ENCODE measurements at regions not wholly inside any gene's neighbourhood (a gene's known extent, or its start where the extent isn't known, plus 50 kb on each side); places are given as distances from the start of the nearest gene placed in this dataset.

GRCh38 chr15:79213650-79214049 lies 68.9 kb upstream of the ANKRD34C start (continued):
- no peak for TF ChIP-seq ZNF614 (CRISPR knock-in tag; IDR thresholded peaks at IDR 0.05; ENCODE audit: borderline replicate concordance)
- TF ChIP-seq ZNF160 (CRISPR knock-in tag; IDR thresholded peaks at IDR 0.05), result no peak
- TF ChIP-seq ZFP90 (CRISPR knock-in tag; IDR thresholded peaks at IDR 0.05; ENCODE audit: borderline replicate concordance), result no peak
- TF ChIP-seq GTF2F1 (IDR thresholded peaks at IDR 0.05; ENCODE audit: low read length), result no peak

DNA sequence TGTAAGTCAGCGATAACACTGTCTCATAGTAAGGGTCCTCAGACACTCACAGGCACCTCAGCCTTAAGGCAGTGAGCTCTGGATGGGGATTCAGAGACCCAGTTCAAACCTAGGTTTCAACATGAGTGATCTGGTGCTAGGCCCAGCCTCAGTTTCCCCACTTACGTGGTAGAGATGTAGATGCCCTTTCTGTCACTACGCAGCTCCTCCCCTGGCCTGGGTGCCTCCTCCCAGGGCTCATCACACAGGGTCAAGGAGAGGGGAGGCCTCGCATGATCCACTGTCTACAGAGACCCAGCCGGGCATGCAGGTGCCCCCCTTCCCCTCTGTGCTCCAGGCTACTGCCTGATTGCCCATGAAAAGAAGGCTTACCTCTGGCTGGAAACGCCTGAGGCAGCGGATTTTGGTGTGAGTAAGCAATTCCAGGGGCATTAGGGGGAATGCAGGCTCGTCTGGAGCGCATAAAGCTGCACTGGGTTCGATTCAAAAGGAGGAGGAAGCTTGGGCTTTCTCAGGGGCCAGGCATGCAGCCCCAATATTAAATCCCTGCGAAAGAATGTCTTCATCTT lies 69.8 kb upstream of the ANKRD34C start:
- ATAC-seq, result no peak
- H3K27me3 ChIP-seq (ENCODE audit: control insufficient read depth in 1 of 2, insufficient read depth in 2 of 2, low read length in 2 of 2), result peaks cover 0 to 13% of the 10 kb centered on the region in 2 experiments; a peak in 3 of 5 replicates
- FAIRE-seq, result no peak
- no peak overlapping the region for H3K4me3 ChIP-seq (replicated peaks in 1 of 3; ENCODE audit: insufficient read depth in 1 of 3, low read depth in 2 of 3, low read length in 3 of 3)
- H3K79me2 ChIP-seq (ENCODE audit: insufficient read depth, low read length), result no peaks in the 10 kb centered on the region
- no peaks in the 10 kb centered on the region for H3K4me1 ChIP-seq (ENCODE audit: insufficient read depth, low read length)
- no peak overlapping the region for H3K9ac ChIP-seq (ENCODE audit: insufficient read depth, low read depth, low read length)
- no peaks in the 10 kb centered on the region for H4K20me1 ChIP-seq (ENCODE audit: insufficient read depth, low read length)
- intact Hi-C loops (cut with micrococcal nuclease; ENCODE audit: unreplicated experiment) (no loop called here), in situ Hi-C loops (cut with HindIII; ENCODE audit: extremely low pct_ligation_motif_present, low pct_unique_long_range_greater_than_20kb) (no loop called here)
- POLR2A ChIA-PET, result no interaction called here
- TF ChIP-seq ZNF354B (CRISPR knock-in tag; IDR thresholded peaks at IDR 0.05) (no peak), NR1H2 (CRISPR knock-in tag; IDR thresholded peaks at IDR 0.05; ENCODE audit: borderline replicate concordance, low read depth) (no peak), NKX3-1 (CRISPR knock-in tag; IDR thresholded peaks at IDR 0.05) (no peak), GATA4 (IDR thresholded peaks at IDR 0.05; ENCODE audit: borderline replicate concordance, low read depth) (no peak), ZNF350 (CRISPR knock-in tag; IDR thresholded peaks at IDR 0.05; ENCODE audit: borderline replicate concordance, low read depth) (no peak), PITX1 (CRISPR knock-in tag; IDR thresholded peaks at IDR 0.05) (no peak), TCF12 (IDR thresholded peaks at IDR 0.05) (no peak), TCF12 (CRISPR knock-in tag; IDR thresholded peaks at IDR 0.05) (no peak)
- no peak overlapping the region for H3K4me2 ChIP-seq (ENCODE audit: low read depth, low read length)
- no TSS peak for BruUV-seq (replicated peaks)
- no peak for DNase-seq (ENCODE audit: low spot score)
- no peaks in the 10 kb centered on the region for H3K36me3 ChIP-seq (replicated peaks in 1 of 2; ENCODE audit: control insufficient read depth in 1 of 2, insufficient read depth in 2 of 2, low read length in 2 of 2)
- WGBS (ENCODE audit: low lambda C conversion rate), result 17% methylated on average over 10 of the region's 11 CpGs
- CTCF ChIA-PET (ENCODE audit: low intra/inter-chr PET ratio, low total read pairs), result no interaction called here
- H2AFZ ChIP-seq (ENCODE audit: low read length), result no peak overlapping the region
- H3K9me3 ChIP-seq (ENCODE audit: low read length), result no peaks in the 10 kb centered on the region
- H3K27ac ChIP-seq (ENCODE audit: extremely low read length, insufficient read depth, low read length), result no peak overlapping the region

Measured in HepG2 (cell line).